A673 (cell line): ENCODE measurements at regions not wholly inside any gene's neighbourhood (a gene's known extent, or its start where the extent isn't known, plus 50 kb on each side); places are given as distances from the start of the nearest gene placed in this dataset.

ENCODE experiments used
- BruUV-seq: library from RNA; stranded (reverse); fragments of 400-500 nt; replicated peaks from 2 replicates; lab custom pipeline; 2021; lab: Mats Ljungman, UMichigan
- CTCF ChIA-PET: fragments of 300-600 bp; sonication (Branson Sonifier 250); formaldehyde crosslinking; loops from one replicate; lab custom pipeline; 2022; ENCODE audit warnings: antibody characterized with exemption; lab: Charles Lee
- POLR2A ChIA-PET: fragments of 300-600 bp; sonication (Branson Sonifier 250); formaldehyde crosslinking; loops from one replicate; lab custom pipeline; 2022; ENCODE audit warnings: antibody characterized with exemption; ENCODE audit not compliant: low non-redundant PET; lab: Charles Lee
- DNase-seq: peaks from one replicate; pipeline ENCODE4 v3.0.0-alpha.2; 2015; ENCODE audit warnings: low spot score
- H3K27ac ChIP-seq: fragments of 200-600 bp; sonication (generic); 2 replicates; pipeline ENCODE4 v1.5.1; 2016; ENCODE audit warnings: mixed run types, low read depth, mild to moderate bottlenecking, mixed read lengths, antibody characterized with exemption, low read length; ENCODE audit not compliant: poor library complexity, severe bottlenecking
- H3K27me3 ChIP-seq: fragments of 200-600 bp; sonication (generic); replicated peaks from 2 replicates; pipeline ENCODE4 v1.6.1; 2017; ENCODE audit warnings: mixed run types, low read depth, mild to moderate bottlenecking, mixed read lengths, antibody characterized with exemption, low read length; ENCODE audit not compliant: insufficient read depth, poor library complexity
- H3K36me3 ChIP-seq: fragments of 200-600 bp; sonication (generic); 2 replicates; pipeline ENCODE4 v1.6.1; 2016; ENCODE audit warnings: mixed run types, mild to moderate bottlenecking, mixed read lengths, antibody characterized with exemption, low read length; ENCODE audit not compliant: insufficient read depth, poor library complexity, severe bottlenecking
- H3K4me1 ChIP-seq: fragments of 200-600 bp; sonication (generic); 2 replicates; pipeline ENCODE4 v1.6.1; 2017; ENCODE audit warnings: mixed run types, mild to moderate bottlenecking, mixed read lengths, antibody characterized with exemption, low read length; ENCODE audit not compliant: insufficient read depth, poor library complexity, severe bottlenecking
- H3K4me3 ChIP-seq: fragments of 200-600 bp; sonication (generic); 2 replicates; pipeline ENCODE4 v1.5.1; 2016; ENCODE audit warnings: low read depth, mixed run types, mild to moderate bottlenecking, mixed read lengths, low read length; ENCODE audit not compliant: poor library complexity, severe bottlenecking
- H3K9me3 ChIP-seq: fragments of 200-600 bp; sonication (generic); 2 replicates; pipeline ENCODE4 v1.6.1; 2016; ENCODE audit warnings: mixed run types, low read depth, mild to moderate bottlenecking, mixed read lengths, antibody characterized with exemption, low read length; ENCODE audit not compliant: poor library complexity, severe bottlenecking
- EZH2 ChIP-seq: fragments of 200-600 bp; sonication (generic); IDR thresholded peaks from 2 replicates; pipeline ENCODE4 v1.6.1; 2017; ENCODE audit warnings: borderline replicate concordance, low read depth, mild to moderate bottlenecking, mixed read lengths, antibody characterized with exemption, low read length; ENCODE audit not compliant: poor library complexity, severe bottlenecking
- intact Hi-C: fragments of 100-400 bp; cut with micrococcal nuclease; formaldehyde crosslinking; loops from one replicate; pipeline ENCODE4 v1.10.0; 2022; ENCODE audit not compliant: unreplicated experiment
- TF ChIP-seq, protein P1 (sequence below): fragments of 300-800, 200-600 bp; sonication (generic); conservative IDR thresholded peaks from 2 replicates; pipeline ENCODE4 v1.5.1; 2017; ENCODE audit warnings: low read depth, mild to moderate bottlenecking, antibody characterized with exemption, low read length, moderate library complexity, mixed read lengths

DNA sequence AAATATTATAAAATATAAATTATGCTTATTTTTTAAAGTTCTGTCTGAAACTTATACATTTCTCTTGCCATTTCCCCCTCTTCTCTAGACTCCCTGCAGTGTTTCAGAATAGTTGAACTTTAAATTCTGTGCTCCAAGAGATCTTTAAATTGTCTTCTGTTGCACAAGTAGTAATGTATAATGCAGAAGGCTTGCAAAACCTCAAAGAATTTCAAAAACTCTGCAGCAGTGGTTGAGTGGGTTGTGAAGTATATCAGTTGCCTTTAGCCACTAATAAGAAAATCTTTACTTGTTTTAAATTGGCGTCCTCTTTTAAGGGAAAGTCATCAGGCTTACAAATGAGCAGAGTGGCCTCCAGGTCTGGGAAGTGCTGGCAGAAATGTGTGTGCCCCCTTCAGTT lies 1153.3 kb upstream of the PABPC4L start:
- H3K36me3 ChIP-seq = no peaks in the 10 kb centered on the region
- H3K4me1 ChIP-seq = no peaks in the 10 kb centered on the region
- BruUV-seq = no TSS peak
- no peak for TF ChIP-seq EZH2
- TF ChIP-seq, protein P1, sequence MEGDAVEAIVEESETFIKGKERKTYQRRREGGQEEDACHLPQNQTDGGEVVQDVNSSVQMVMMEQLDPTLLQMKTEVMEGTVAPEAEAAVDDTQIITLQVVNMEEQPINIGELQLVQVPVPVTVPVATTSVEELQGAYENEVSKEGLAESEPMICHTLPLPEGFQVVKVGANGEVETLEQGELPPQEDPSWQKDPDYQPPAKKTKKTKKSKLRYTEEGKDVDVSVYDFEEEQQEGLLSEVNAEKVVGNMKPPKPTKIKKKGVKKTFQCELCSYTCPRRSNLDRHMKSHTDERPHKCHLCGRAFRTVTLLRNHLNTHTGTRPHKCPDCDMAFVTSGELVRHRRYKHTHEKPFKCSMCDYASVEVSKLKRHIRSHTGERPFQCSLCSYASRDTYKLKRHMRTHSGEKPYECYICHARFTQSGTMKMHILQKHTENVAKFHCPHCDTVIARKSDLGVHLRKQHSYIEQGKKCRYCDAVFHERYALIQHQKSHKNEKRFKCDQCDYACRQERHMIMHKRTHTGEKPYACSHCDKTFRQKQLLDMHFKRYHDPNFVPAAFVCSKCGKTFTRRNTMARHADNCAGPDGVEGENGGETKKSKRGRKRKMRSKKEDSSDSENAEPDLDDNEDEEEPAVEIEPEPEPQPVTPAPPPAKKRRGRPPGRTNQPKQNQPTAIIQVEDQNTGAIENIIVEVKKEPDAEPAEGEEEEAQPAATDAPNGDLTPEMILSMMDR = no peak
- peak; percentile 12 for DNase-seq
- no peaks in the 10 kb centered on the region for H3K27me3 ChIP-seq
- ChIA-PET POLR2A (no interaction called here), CTCF (no interaction called here)
- no peaks in the 10 kb centered on the region for H3K9me3 ChIP-seq
- intact Hi-C loops = no loop called here
- no peak overlapping the region for H3K27ac ChIP-seq
- no peak overlapping the region for H3K4me3 ChIP-seq

DNA sequence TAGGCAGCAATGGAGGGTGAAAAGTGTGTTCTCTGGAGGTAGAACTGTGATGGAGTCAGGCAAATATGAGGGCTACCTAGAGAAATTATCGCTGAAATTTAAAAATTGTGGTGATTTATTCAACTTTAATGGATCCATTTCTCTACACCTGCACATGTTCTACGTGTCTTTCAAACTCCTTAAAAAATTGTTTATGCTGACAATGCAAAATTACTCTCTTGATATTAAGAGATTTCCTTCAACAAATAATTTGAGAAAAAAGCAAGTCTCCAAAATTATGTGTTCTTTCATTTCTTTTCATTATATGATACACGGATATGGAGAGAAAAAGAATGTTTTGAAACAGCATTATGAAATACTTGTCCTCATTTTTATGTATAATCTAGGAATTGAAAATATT lies 1151.4 kb upstream of the PABPC4L start:
- Histone ChIP-seq H3K4me1 (no peaks in the 10 kb centered on the region), H3K36me3 (no peaks in the 10 kb centered on the region), H3K9me3 (no peaks in the 10 kb centered on the region), H3K4me3 (no peak overlapping the region), H3K27ac (no peak overlapping the region), H3K27me3 (no peaks in the 10 kb centered on the region)
- no TSS peak for BruUV-seq
- TF ChIP-seq, protein P1 = no peak
- TF ChIP-seq EZH2 = no peak
- DNase-seq = no peak
- ChIA-PET CTCF (no interaction called here), POLR2A (no interaction called here)
- intact Hi-C loops = no loop called here

DNA sequence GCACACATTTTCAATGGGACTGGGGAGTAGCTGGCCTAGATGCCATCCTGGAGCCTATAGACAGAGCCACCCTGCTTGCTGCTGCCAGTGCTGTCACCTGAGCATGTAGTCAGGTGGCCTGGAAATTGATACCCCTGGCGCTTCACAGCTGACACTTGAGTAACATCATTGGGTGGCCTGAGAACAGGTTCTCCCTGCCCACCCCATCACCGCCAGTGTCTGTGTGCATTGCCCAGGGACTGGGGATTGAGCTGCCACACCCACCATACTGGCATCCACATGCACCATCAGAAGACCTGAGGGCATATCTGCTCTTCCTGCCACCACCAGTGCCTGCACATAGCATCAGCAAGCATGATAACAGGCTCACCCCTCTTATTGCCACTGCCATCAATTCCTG lies 1142.9 kb upstream of the PABPC4L start:
- H3K36me3 ChIP-seq = no peaks in the 10 kb centered on the region
- H3K4me1 ChIP-seq = no peaks in the 10 kb centered on the region
- BruUV-seq = no TSS peak
- H3K9me3 ChIP-seq = no peaks in the 10 kb centered on the region
- no peak overlapping the region for H3K4me3 ChIP-seq
- POLR2A ChIA-PET = no interaction called here
- CTCF ChIA-PET = no interaction called here
- intact Hi-C loops = no loop called here
- no peak for TF ChIP-seq EZH2
- TF ChIP-seq, protein P1 = no peak
- no peaks in the 10 kb centered on the region for H3K27me3 ChIP-seq
- no peak for DNase-seq
- H3K27ac ChIP-seq = no peak overlapping the region
